ENCODE measurements at regions not wholly inside any gene's neighbourhood (a gene's known extent, or its start where the extent isn't known, plus 50 kb on each side); places are given as distances from the start of the nearest gene placed in this dataset.

DNA sequence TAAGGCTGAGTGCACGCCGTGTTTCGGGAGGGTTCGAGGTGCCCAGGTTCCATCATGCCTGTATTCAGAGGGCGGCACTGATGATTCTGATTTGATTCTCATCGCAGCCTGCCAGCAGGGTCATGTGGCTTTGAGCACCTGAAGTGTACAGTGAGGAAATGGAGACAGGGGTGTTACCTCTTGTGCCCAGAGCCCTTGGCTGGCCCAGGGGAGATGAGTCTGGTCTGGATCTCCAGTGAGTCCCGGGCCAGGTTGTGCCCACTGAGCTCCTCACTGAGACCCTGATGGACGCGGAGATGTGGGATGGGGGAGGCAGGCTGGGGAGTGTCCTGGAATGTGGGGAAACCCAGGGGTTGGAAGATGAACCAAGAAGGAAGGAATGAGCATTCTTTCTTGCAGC lies 54.7 kb downstream of the GADD45G start:
- TF ChIP-seq, protein P1, sequence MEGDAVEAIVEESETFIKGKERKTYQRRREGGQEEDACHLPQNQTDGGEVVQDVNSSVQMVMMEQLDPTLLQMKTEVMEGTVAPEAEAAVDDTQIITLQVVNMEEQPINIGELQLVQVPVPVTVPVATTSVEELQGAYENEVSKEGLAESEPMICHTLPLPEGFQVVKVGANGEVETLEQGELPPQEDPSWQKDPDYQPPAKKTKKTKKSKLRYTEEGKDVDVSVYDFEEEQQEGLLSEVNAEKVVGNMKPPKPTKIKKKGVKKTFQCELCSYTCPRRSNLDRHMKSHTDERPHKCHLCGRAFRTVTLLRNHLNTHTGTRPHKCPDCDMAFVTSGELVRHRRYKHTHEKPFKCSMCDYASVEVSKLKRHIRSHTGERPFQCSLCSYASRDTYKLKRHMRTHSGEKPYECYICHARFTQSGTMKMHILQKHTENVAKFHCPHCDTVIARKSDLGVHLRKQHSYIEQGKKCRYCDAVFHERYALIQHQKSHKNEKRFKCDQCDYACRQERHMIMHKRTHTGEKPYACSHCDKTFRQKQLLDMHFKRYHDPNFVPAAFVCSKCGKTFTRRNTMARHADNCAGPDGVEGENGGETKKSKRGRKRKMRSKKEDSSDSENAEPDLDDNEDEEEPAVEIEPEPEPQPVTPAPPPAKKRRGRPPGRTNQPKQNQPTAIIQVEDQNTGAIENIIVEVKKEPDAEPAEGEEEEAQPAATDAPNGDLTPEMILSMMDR (IDR thresholded peaks at IDR 0.05; ENCODE audit: poor library complexity), result no peak
- TF ChIP-seq EZH2phosphoT487 (IDR thresholded peaks at IDR 0.05; ENCODE audit: low read depth, severe bottlenecking, unreplicated experiment), result no peak

Measured in hepatocyte (in vitro differentiated cells).